ENCODE measurements at regions not wholly inside any gene's neighbourhood (a gene's known extent, or its start where the extent isn't known, plus 50 kb on each side); places are given as distances from the start of the nearest gene placed in this dataset.

- intact Hi-C loops (cut with micrococcal nuclease; ENCODE audit: unreplicated experiment) = no loop called here
- TF ChIP-seq CTCF (IDR thresholded peaks at IDR 0.05; ENCODE audit: unreplicated experiment) = no peak
- no peaks in the 10 kb centered on the region for H3K36me3 Mint-ChIP-seq (ENCODE audit: insufficient read depth, unreplicated experiment)
- CTCF ChIA-PET = no interaction called here
- BruUV-seq (replicated peaks) = no TSS peak
- no peaks in the 10 kb centered on the region for H3K4me1 Mint-ChIP-seq (ENCODE audit: low read depth, unreplicated experiment)
- H3K4me3 Mint-ChIP-seq (ENCODE audit: low read depth, unreplicated experiment) = no peak overlapping the region
- no peak for DNase-seq
- no peaks in the 10 kb centered on the region for H3K9me3 Mint-ChIP-seq (ENCODE audit: low read depth, unreplicated experiment)
- peaks cover 96% of the 10 kb centered on the region for H3K27me3 Mint-ChIP-seq (ENCODE audit: unreplicated experiment)
- H3K27ac Mint-ChIP-seq (ENCODE audit: unreplicated experiment) = no peak overlapping the region
Observed at GRCh38 chr2:16291731-16292550, 351.6 kb downstream of the MYCN start.

GRCh38 chr2:16291226-16291625 lies 350.9 kb downstream of the MYCN start:
- BruUV-seq (replicated peaks) = no TSS peak
- no peak for TF ChIP-seq CTCF (IDR thresholded peaks at IDR 0.05; ENCODE audit: unreplicated experiment)
- no peak overlapping the region for H3K27ac Mint-ChIP-seq (ENCODE audit: unreplicated experiment)

GRCh38 chr2:16290311-16291020 lies 350.1 kb downstream of the MYCN start:
- Mint-ChIP-seq H3K4me3 (ENCODE audit: low read depth, unreplicated experiment) (no peak overlapping the region), H3K27me3 (ENCODE audit: unreplicated experiment) (peaks cover 95% of the 10 kb centered on the region)
- intact Hi-C loops (cut with micrococcal nuclease; ENCODE audit: unreplicated experiment) = no loop called here

More at GRCh38 chr2:16291226-16291625, 350.9 kb downstream of the MYCN start:
- DNase-seq = no peak
- Mint-ChIP-seq H3K9me3 (ENCODE audit: low read depth, unreplicated experiment) (no peaks in the 10 kb centered on the region), H3K4me1 (ENCODE audit: low read depth, unreplicated experiment) (no peaks in the 10 kb centered on the region), H3K4me3 (ENCODE audit: low read depth, unreplicated experiment) (no peak overlapping the region), H3K27me3 (ENCODE audit: unreplicated experiment) (peaks cover 96% of the 10 kb centered on the region), H3K36me3 (ENCODE audit: insufficient read depth, unreplicated experiment) (no peaks in the 10 kb centered on the region)
- intact Hi-C loops (cut with micrococcal nuclease; ENCODE audit: unreplicated experiment) = no loop called here
- CTCF ChIA-PET = no interaction called here

More at GRCh38 chr2:16290311-16291020, 350.1 kb downstream of the MYCN start:
- CTCF ChIA-PET = no interaction called here
- Mint-ChIP-seq H3K36me3 (ENCODE audit: insufficient read depth, unreplicated experiment) (no peaks in the 10 kb centered on the region), H3K4me1 (ENCODE audit: low read depth, unreplicated experiment) (no peaks in the 10 kb centered on the region), H3K9me3 (ENCODE audit: low read depth, unreplicated experiment) (no peaks in the 10 kb centered on the region), H3K27ac (ENCODE audit: unreplicated experiment) (no peak overlapping the region)
- no TSS peak for BruUV-seq (replicated peaks)
- no peak for DNase-seq
- TF ChIP-seq CTCF (IDR thresholded peaks at IDR 0.05; ENCODE audit: unreplicated experiment) = no peak

Data from Calu3 (cell line).